ENCODE measurements at regions not wholly inside any gene's neighbourhood (a gene's known extent, or its start where the extent isn't known, plus 50 kb on each side); places are given as distances from the start of the nearest gene placed in this dataset.

DNA sequence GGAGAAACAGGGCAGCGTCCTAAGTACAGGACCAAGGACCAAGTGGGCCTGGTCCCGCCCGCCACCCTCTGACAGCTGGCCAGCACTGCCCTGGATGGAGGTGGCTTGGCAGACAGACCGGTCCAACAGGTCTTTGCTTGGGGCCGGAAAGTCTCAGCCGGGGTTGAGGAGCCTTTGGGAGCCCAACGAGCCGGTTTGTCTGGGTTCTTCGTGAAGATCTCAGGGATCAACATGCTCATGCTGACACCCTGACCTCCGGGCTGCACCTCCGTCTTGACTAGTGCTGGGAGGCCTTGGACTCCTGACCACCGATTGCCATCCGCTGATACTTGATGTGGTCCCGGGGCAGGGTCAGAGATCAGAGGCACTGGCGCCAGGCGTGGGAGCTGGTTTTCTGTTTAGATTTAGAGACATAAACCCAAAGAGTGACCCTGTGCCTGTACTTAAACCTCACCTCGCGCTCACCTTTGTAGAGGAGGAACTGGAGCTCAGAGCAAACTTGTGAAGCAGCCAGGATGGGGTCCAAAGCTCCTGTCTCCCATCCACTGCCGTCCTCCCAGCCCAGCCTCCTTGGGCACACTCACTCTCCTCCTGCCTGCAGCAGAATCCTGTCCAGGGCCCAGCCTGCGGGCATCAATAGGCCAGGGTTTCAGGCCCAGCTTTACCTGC, 92.1 kb upstream of the GSE1 start (continued):
- TF ChIP-seq, protein P1, sequence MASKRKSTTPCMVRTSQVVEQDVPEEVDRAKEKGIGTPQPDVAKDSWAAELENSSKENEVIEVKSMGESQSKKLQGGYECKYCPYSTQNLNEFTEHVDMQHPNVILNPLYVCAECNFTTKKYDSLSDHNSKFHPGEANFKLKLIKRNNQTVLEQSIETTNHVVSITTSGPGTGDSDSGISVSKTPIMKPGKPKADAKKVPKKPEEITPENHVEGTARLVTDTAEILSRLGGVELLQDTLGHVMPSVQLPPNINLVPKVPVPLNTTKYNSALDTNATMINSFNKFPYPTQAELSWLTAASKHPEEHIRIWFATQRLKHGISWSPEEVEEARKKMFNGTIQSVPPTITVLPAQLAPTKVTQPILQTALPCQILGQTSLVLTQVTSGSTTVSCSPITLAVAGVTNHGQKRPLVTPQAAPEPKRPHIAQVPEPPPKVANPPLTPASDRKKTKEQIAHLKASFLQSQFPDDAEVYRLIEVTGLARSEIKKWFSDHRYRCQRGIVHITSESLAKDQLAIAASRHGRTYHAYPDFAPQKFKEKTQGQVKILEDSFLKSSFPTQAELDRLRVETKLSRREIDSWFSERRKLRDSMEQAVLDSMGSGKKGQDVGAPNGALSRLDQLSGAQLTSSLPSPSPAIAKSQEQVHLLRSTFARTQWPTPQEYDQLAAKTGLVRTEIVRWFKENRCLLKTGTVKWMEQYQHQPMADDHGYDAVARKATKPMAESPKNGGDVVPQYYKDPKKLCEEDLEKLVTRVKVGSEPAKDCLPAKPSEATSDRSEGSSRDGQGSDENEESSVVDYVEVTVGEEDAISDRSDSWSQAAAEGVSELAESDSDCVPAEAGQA (IDR thresholded peaks at IDR 0.05; ENCODE audit: low read depth): 0 out of 2 replicates have a peak, but pooled peaks have one; percentile 49
- TF ChIP-seq, protein P1 (CRISPR knock-in tag; IDR thresholded peaks at IDR 0.05; ENCODE audit: borderline replicate concordance): no peak
- TF ChIP-seq, protein P2, sequence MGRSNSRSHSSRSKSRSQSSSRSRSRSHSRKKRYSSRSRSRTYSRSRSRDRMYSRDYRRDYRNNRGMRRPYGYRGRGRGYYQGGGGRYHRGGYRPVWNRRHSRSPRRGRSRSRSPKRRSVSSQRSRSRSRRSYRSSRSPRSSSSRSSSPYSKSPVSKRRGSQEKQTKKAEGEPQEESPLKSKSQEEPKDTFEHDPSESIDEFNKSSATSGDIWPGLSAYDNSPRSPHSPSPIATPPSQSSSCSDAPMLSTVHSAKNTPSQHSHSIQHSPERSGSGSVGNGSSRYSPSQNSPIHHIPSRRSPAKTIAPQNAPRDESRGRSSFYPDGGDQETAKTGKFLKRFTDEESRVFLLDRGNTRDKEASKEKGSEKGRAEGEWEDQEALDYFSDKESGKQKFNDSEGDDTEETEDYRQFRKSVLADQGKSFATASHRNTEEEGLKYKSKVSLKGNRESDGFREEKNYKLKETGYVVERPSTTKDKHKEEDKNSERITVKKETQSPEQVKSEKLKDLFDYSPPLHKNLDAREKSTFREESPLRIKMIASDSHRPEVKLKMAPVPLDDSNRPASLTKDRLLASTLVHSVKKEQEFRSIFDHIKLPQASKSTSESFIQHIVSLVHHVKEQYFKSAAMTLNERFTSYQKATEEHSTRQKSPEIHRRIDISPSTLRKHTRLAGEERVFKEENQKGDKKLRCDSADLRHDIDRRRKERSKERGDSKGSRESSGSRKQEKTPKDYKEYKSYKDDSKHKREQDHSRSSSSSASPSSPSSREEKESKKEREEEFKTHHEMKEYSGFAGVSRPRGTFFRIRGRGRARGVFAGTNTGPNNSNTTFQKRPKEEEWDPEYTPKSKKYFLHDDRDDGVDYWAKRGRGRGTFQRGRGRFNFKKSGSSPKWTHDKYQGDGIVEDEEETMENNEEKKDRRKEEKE (IDR thresholded peaks at IDR 0.05): no peak
- TF ChIP-seq MATR3 (CRISPR knock-in tag; IDR thresholded peaks at IDR 0.05) (no peak), ZNF17 (CRISPR knock-in tag; IDR thresholded peaks at IDR 0.05) (no peak), ATM (IDR thresholded peaks at IDR 0.05; ENCODE audit: borderline replicate concordance) (no peak), SP2 (CRISPR knock-in tag; IDR thresholded peaks at IDR 0.05) (no peak), POGZ (CRISPR knock-in tag; IDR thresholded peaks at IDR 0.05) (no peak; the same call in 1 of the 2 replicates), HNRNPL (IDR thresholded peaks at IDR 0.05; ENCODE audit: low read depth, low read length) (0 out of 2 replicates have a peak, but pooled peaks have one; percentile 17), ZNF329 (CRISPR knock-in tag; IDR thresholded peaks at IDR 0.05; ENCODE audit: low read depth) (0 out of 2 replicates have a peak, but pooled peaks have one; percentile 62), MXI1 (IDR thresholded peaks at IDR 0.05; ENCODE audit: borderline replicate concordance, low read depth, low read length) (no peak), ZNF256 (CRISPR knock-in tag; conservative IDR thresholded peaks at IDR 0.05) (no peak), ZSCAN29 (CRISPR knock-in tag; conservative IDR thresholded peaks at IDR 0.05) (peak; percentile 64; the same call in 1 of the 2 replicates), ZBTB7A (CRISPR knock-in tag; IDR thresholded peaks at IDR 0.05) (peak; percentile 48; the same call in 1 of the 2 replicates)
- TF ChIP-seq, protein P3, sequence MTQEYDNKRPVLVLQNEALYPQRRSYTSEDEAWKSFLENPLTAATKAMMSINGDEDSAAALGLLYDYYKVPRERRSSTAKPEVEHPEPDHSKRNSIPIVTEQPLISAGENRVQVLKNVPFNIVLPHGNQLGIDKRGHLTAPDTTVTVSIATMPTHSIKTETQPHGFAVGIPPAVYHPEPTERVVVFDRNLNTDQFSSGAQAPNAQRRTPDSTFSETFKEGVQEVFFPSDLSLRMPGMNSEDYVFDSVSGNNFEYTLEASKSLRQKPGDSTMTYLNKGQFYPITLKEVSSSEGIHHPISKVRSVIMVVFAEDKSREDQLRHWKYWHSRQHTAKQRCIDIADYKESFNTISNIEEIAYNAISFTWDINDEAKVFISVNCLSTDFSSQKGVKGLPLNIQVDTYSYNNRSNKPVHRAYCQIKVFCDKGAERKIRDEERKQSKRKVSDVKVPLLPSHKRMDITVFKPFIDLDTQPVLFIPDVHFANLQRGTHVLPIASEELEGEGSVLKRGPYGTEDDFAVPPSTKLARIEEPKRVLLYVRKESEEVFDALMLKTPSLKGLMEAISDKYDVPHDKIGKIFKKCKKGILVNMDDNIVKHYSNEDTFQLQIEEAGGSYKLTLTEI (CRISPR knock-in tag; conservative IDR thresholded peaks at IDR 0.05): no peak
- TF ChIP-seq, protein P4, sequence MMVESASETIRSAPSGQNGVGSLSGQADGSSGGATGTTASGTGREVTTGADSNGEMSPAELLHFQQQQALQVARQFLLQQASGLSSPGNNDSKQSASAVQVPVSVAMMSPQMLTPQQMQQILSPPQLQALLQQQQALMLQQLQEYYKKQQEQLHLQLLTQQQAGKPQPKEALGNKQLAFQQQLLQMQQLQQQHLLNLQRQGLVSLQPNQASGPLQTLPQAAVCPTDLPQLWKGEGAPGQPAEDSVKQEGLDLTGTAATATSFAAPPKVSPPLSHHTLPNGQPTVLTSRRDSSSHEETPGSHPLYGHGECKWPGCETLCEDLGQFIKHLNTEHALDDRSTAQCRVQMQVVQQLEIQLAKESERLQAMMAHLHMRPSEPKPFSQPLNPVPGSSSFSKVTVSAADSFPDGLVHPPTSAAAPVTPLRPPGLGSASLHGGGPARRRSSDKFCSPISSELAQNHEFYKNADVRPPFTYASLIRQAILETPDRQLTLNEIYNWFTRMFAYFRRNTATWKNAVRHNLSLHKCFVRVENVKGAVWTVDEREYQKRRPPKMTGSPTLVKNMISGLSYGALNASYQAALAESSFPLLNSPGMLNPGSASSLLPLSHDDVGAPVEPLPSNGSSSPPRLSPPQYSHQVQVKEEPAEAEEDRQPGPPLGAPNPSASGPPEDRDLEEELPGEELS (CRISPR knock-in tag; IDR thresholded peaks at IDR 0.05): peak; percentile 65
